Immature natural killer cell (primary cell): ENCODE measurements at regions not wholly inside any gene's neighbourhood (a gene's known extent, or its start where the extent isn't known, plus 50 kb on each side); places are given as distances from the start of the nearest gene placed in this dataset.

Experiments used
- DNase-seq, 3 donors: peaks; one replicate each; pipeline ENCODE4 v3.0.0; 2022; ENCODE audit warnings: mixed read lengths in 1 of 3
- H3K27ac Mint-ChIP-seq, 6 donors: one replicate each; pipeline ENCODE4 v1.8.0; 2020; ENCODE audit warnings: mixed read lengths in 6 of 6, mild to moderate bottlenecking in 5 of 6, inconsistent platforms in 4 of 6, moderate library complexity in 3 of 6
- H3K27me3 Mint-ChIP-seq, 3 donors: one replicate each; pipeline ENCODE4 v1.8.0; 2020 to 2021; ENCODE audit warnings: low read depth in 3 of 3, mild to moderate bottlenecking in 3 of 3, mixed read lengths in 3 of 3, moderate library complexity in 3 of 3, inconsistent platforms in 1 of 3
- H3K36me3 Mint-ChIP-seq, 3 donors: one replicate each; pipeline ENCODE4 v1.8.0; 2020; ENCODE audit warnings: mixed read lengths in 3 of 3, inconsistent platforms in 2 of 3, mild to moderate bottlenecking in 2 of 3
- H3K4me1 Mint-ChIP-seq, 2 donors: one replicate each; pipeline ENCODE4 v1.8.0; 2020; ENCODE audit warnings: inconsistent platforms in 2 of 2, mild to moderate bottlenecking in 2 of 2, mixed read lengths in 2 of 2, moderate library complexity in 1 of 2
- H3K4me3 Mint-ChIP-seq, 5 donors: one replicate each; pipeline ENCODE4 v1.8.0; 2020; ENCODE audit warnings: mild to moderate bottlenecking in 5 of 5, mixed read lengths in 5 of 5, inconsistent platforms in 3 of 5, moderate library complexity in 3 of 5
- H3K9me3 Mint-ChIP-seq, 6 donors: one replicate each; pipeline ENCODE4 v1.8.0; 2020; ENCODE audit warnings: mild to moderate bottlenecking in 6 of 6, mixed read lengths in 6 of 6, inconsistent platforms in 4 of 6, moderate library complexity in 3 of 6

- peaks cover 0 to 9% (median 2%) of the 10 kb centered on the region in 6 donors for H3K9me3 Mint-ChIP-seq
- peaks cover 0 to 3% (median 2%) of the 10 kb centered on the region in 3 donors for H3K36me3 Mint-ChIP-seq
- H3K27ac Mint-ChIP-seq = no peak overlapping the region
- no peak overlapping the region for H3K4me3 Mint-ChIP-seq
- no peak for DNase-seq
- peaks cover 0 to 12% (median 0%) of the 10 kb centered on the region in 3 donors for H3K27me3 Mint-ChIP-seq
- H3K4me1 Mint-ChIP-seq = no peaks in the 10 kb centered on the region
Measured at GRCh38 chr3:158882445-158882844, 80.6 kb downstream of the MFSD1 start.

GRCh38 chr3:158896729-158897128, 94.9 kb downstream of the MFSD1 start:
- H3K9me3 Mint-ChIP-seq = peaks cover 0 to 2% (median 0%) of the 10 kb centered on the region in 6 donors
- DNase-seq = no peak
- no peaks in the 10 kb centered on the region for H3K36me3 Mint-ChIP-seq
- no peak overlapping the region for H3K4me3 Mint-ChIP-seq
- no peak overlapping the region for H3K27ac Mint-ChIP-seq
- H3K27me3 Mint-ChIP-seq = peaks cover 0 to 3% (median 1%) of the 10 kb centered on the region in 3 donors
- H3K4me1 Mint-ChIP-seq = no peaks in the 10 kb centered on the region

- no peak for DNase-seq
- H3K4me1 Mint-ChIP-seq = no peaks in the 10 kb centered on the region
- H3K4me3 Mint-ChIP-seq = no peak overlapping the region
- no peaks in the 10 kb centered on the region for H3K36me3 Mint-ChIP-seq
- H3K27ac Mint-ChIP-seq = no peak overlapping the region
- peaks cover 0 to 3% (median 0%) of the 10 kb centered on the region in 6 donors for H3K9me3 Mint-ChIP-seq
- peaks cover 1 to 8% (median 4%) of the 10 kb centered on the region in 3 donors for H3K27me3 Mint-ChIP-seq
Measured at GRCh38 chr3:158906749-158907148, 104.9 kb downstream of the MFSD1 start.

- peaks cover 3 to 8% (median 6%) of the 10 kb centered on the region in 3 donors for H3K27me3 Mint-ChIP-seq
- no peak for DNase-seq
- H3K4me1 Mint-ChIP-seq = no peaks in the 10 kb centered on the region
- no peaks in the 10 kb centered on the region for H3K36me3 Mint-ChIP-seq
- H3K9me3 Mint-ChIP-seq = peaks cover 0 to 3% (median 0%) of the 10 kb centered on the region in 6 donors
- no peak overlapping the region for H3K4me3 Mint-ChIP-seq
- H3K27ac Mint-ChIP-seq = no peak overlapping the region
Measured at GRCh38 chr3:158908187-158908734, 106.4 kb downstream of the MFSD1 start.

GRCh38 chr3:158909870-158910269, 108.0 kb downstream of the MFSD1 start:
- H3K27ac Mint-ChIP-seq = no peak overlapping the region
- peaks cover 0 to 3% (median 0%) of the 10 kb centered on the region in 6 donors for H3K9me3 Mint-ChIP-seq
- no peaks in the 10 kb centered on the region for H3K4me1 Mint-ChIP-seq
- peaks cover 3 to 8% (median 6%) of the 10 kb centered on the region in 3 donors for H3K27me3 Mint-ChIP-seq
- no peak for DNase-seq
- H3K36me3 Mint-ChIP-seq = no peaks in the 10 kb centered on the region
- H3K4me3 Mint-ChIP-seq = no peak overlapping the region

- no peak overlapping the region for H3K27ac Mint-ChIP-seq
- H3K4me1 Mint-ChIP-seq = no peaks in the 10 kb centered on the region
- H3K27me3 Mint-ChIP-seq = peaks cover 2 to 4% (median 3%) of the 10 kb centered on the region in 3 donors
- DNase-seq = no peak
- peaks cover 0 to 2% (median 0%) of the 10 kb centered on the region in 6 donors for H3K9me3 Mint-ChIP-seq
- no peak overlapping the region for H3K4me3 Mint-ChIP-seq
- no peaks in the 10 kb centered on the region for H3K36me3 Mint-ChIP-seq
Measured at GRCh38 chr3:158911586-158911985, 109.7 kb downstream of the MFSD1 start.

GRCh38 chr3:158912188-158912587, 110.3 kb downstream of the MFSD1 start:
- H3K27ac Mint-ChIP-seq = no peak overlapping the region
- H3K4me1 Mint-ChIP-seq = no peaks in the 10 kb centered on the region
- H3K9me3 Mint-ChIP-seq = peaks cover 0 to 2% (median 0%) of the 10 kb centered on the region in 6 donors
- no peaks in the 10 kb centered on the region for H3K36me3 Mint-ChIP-seq
- peaks cover 2% of the 10 kb centered on the region in 3 donors for H3K27me3 Mint-ChIP-seq
- no peak for DNase-seq
- H3K4me3 Mint-ChIP-seq = no peak overlapping the region

- Mint-ChIP-seq H3K36me3 (no peaks in the 10 kb centered on the region), H3K4me3 (no peak overlapping the region), H3K4me1 (no peaks in the 10 kb centered on the region), H3K27me3 (peaks cover 0 to 2% (median 2%) of the 10 kb centered on the region in 3 donors), H3K9me3 (peaks cover 0 to 2% (median 0%) of the 10 kb centered on the region in 6 donors), H3K27ac (no peak overlapping the region)
- no peak for DNase-seq
Measured at GRCh38 chr3:158912621-158913020, 110.8 kb downstream of the MFSD1 start.

GRCh38 chr3:158916111-158916510, 114.3 kb downstream of the MFSD1 start:
- H3K36me3 Mint-ChIP-seq = no peaks in the 10 kb centered on the region
- no peak for DNase-seq
- peaks cover 0 to 2% (median 0%) of the 10 kb centered on the region in 6 donors for H3K9me3 Mint-ChIP-seq
- H3K4me3 Mint-ChIP-seq = no peak overlapping the region
- H3K27ac Mint-ChIP-seq = no peak overlapping the region
- H3K27me3 Mint-ChIP-seq = peaks cover 0 to 5% (median 2%) of the 10 kb centered on the region in 3 donors
- H3K4me1 Mint-ChIP-seq = no peaks in the 10 kb centered on the region

GRCh38 chr3:158918008-158918407, 116.2 kb downstream of the MFSD1 start:
- Mint-ChIP-seq H3K27ac (no peak overlapping the region), H3K36me3 (no peaks in the 10 kb centered on the region), H3K4me3 (no peak overlapping the region), H3K9me3 (peaks cover 0 to 2% (median 0%) of the 10 kb centered on the region in 6 donors), H3K4me1 (no peaks in the 10 kb centered on the region), H3K27me3 (peaks cover 0 to 4% (median 2%) of the 10 kb centered on the region in 3 donors)
- DNase-seq = no peak

- no peak overlapping the region for H3K27ac Mint-ChIP-seq
- H3K36me3 Mint-ChIP-seq = no peaks in the 10 kb centered on the region
- H3K9me3 Mint-ChIP-seq = peaks cover 0 to 2% (median 0%) of the 10 kb centered on the region in 6 donors
- no peak for DNase-seq
- H3K4me3 Mint-ChIP-seq = no peak overlapping the region
- H3K27me3 Mint-ChIP-seq = peaks cover 0 to 4% (median 2%) of the 10 kb centered on the region in 3 donors
- H3K4me1 Mint-ChIP-seq = no peaks in the 10 kb centered on the region
Measured at GRCh38 chr3:158918451-158918850, 116.6 kb downstream of the MFSD1 start.

GRCh38 chr3:158920371-158920770, 118.5 kb downstream of the MFSD1 start:
- no peak overlapping the region for H3K27ac Mint-ChIP-seq
- no peak overlapping the region for H3K4me3 Mint-ChIP-seq
- no peak for DNase-seq
- peaks cover 0 to 6% (median 2%) of the 10 kb centered on the region in 3 donors for H3K27me3 Mint-ChIP-seq
- peaks cover 0 to 3% (median 0%) of the 10 kb centered on the region in 6 donors for H3K9me3 Mint-ChIP-seq
- no peaks in the 10 kb centered on the region for H3K4me1 Mint-ChIP-seq
- no peaks in the 10 kb centered on the region for H3K36me3 Mint-ChIP-seq

- Mint-ChIP-seq H3K27me3 (peaks cover 2 to 3% (median 2%) of the 10 kb centered on the region in 3 donors), H3K9me3 (peaks cover 0 to 9% (median 0%) of the 10 kb centered on the region in 6 donors), H3K36me3 (peaks cover 0 to 3% (median 0%) of the 10 kb centered on the region in 3 donors), H3K4me3 (no peak overlapping the region), H3K27ac (no peak overlapping the region), H3K4me1 (no peaks in the 10 kb centered on the region)
- no peak for DNase-seq
Measured at GRCh38 chr3:158925021-158925420, 123.2 kb downstream of the MFSD1 start.

- no peak overlapping the region for H3K27ac Mint-ChIP-seq
- peaks cover 0 to 9% (median 0%) of the 10 kb centered on the region in 6 donors for H3K9me3 Mint-ChIP-seq
- H3K27me3 Mint-ChIP-seq = peaks cover 2 to 3% (median 2%) of the 10 kb centered on the region in 3 donors
- no peaks in the 10 kb centered on the region for H3K4me1 Mint-ChIP-seq
- H3K36me3 Mint-ChIP-seq = peaks cover 0 to 3% (median 0%) of the 10 kb centered on the region in 3 donors
- H3K4me3 Mint-ChIP-seq = no peak overlapping the region
- DNase-seq = no peak
Measured at GRCh38 chr3:158925828-158926494, 124.1 kb downstream of the MFSD1 start.
